Stimulated activated CD8-positive, alpha-beta memory T cell treated with anti-CD3 and anti-CD28 coated beads, Interleukin-4, amount 100 ng/mL, for 48 hours (primary cell): ENCODE measurements at regions not wholly inside any gene's neighbourhood (a gene's known extent, or its start where the extent isn't known, plus 50 kb on each side); places are given as distances from the start of the nearest gene placed in this dataset.
A peak's percentile ranks its signal among the peaks of the same experiment; 100 is the strongest.

ENCODE experiments used
- DNase-seq: peaks from one replicate; pipeline ENCODE4 v3.0.0-alpha.2; 2020

GRCh38 chr12:68102731-68103130 is 56.8 kb downstream of the IFNG start:
- no peak for DNase-seq

DNA sequence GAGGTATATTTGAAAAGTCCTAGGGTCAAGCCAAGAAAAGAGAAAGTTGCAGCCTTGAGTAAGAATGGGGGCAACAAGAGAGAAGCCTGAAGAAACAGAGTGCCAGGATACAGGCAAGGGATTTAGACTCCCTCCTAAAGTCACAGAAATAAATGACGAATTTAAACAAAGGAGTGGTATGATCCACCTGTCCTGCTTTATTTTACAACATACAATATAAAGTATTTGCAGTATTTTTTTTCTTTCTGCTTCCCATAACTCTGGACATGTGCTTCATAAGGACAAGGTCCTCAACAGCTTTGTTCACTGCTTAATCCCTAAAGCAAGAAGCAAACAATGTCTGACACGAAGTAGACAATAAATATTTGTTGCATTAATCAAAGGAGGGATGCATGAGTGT is 57.4 kb downstream of the IFNG start:
- DNase-seq = no peak

DNA sequence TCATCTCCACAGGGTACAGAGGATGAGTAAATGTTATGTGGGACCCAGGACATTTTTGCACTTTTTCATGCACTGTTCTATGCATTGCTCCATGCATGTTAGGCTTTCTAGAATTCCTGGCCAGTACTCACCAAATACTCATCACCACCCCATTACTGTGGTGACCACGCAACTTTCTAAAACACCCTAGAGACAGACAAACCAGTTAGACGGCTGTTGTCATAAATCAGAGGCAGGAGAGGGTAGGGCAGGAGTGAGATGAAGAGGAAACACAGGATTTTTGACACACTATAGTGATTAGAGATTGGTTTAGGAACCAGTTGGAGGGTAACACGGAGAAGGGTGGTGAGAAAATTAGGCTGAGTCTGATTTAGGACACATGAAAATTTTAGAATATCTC is 59.3 kb downstream of the IFNG start:
- DNase-seq = no peak

DNA sequence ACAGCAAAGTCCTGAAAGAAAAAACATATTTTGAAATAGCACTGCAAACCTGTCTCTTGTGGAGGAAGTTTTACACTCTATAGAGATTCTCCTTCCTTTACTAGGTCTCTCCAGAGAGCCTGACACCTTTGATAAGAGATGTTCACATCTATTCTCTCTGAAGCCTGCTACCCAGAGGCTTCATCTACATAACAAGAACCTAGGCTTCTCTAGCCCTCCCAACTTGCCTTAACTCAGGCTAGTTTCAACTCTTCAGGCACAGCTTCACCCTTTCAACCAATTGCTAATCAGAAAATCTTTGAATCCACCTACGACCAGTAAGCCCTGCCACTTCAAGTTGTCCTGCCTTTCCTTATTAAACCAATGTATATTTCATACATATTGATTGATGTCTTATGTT is 60.6 kb downstream of the IFNG start:
- no peak for DNase-seq

GRCh38 chr12:68097386-68097785 is 62.2 kb downstream of the IFNG start:
- DNase-seq = no peak

GRCh38 chr12:68094645-68095395 is 64.7 kb downstream of the IFNG start:
- DNase-seq = no peak

- DNase-seq = no peak
These were observed 65.3 kb downstream of the IFNG start for GRCh38 chr12:68094195-68094594.

DNA sequence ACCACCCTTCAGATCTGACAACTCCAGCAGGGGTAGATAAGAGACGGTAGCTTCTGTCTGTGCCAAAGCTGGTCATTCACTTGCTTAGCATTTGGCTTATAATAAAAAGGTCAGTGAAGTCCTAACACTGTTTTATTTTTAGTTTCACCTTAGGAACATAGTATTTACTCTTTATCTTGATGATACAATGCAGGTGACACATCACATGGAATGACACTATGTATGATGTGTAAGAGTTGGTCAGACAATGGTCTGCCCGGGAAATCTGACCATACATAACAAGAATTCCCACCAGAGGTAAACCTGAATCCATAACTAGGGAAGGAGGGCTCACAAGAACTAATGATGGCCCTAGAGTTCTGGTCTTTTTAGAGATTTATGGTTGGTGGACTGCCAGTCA is 66.6 kb downstream of the IFNG start:
- no peak for DNase-seq

DNA sequence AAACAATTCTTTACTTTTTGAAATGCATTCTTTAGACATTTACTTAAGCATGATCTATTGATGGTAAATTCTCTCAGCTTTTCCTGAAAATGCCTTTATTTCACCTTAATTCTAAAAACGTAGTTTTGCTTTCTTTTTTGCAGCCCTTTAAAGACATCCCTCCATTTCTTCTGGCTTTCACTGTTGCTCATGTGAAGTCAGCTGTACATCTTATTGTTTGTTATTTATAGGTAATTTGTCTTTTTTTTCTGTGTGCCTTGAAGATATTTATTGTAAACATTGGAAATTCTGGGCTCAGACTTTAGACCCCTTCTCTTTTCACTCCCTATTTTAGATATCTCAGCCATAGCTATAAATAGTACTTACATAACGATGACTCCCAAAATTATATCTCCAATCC is 70.4 kb downstream of the IFNG start:
- DNase-seq = no peak

DNA sequence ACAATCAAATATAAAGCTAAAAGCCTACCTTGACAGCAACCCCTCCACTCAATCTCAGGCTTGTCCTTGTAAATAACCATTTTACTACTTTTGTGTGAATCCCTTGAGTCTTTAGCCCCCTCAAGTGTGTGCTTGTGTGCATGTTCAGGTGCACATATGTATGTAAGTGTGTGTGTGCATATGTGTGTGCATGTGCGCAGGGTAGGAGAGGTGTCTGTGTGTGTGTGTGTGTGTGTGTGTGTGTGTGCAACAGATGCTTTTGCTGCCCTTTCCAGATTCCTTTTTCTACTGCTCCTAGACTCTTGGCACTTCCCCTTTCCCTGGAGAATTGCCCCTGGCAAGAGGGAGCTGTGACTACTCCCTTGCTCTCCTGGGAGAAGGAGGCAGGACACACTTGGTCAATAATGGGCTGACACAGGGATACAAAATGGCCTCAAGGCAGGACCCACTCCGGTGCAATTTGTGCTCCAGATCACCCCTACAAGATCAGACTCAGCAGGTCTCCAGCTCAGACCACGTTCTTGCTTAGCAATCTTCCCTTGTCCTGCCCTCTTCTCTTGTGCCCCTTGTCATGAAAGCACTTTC is 73.4 kb downstream of the IFNG start:
- DNase-seq = no peak

GRCh38 chr12:68081561-68081960 is 78.0 kb downstream of the IFNG start:
- no peak for DNase-seq

DNA sequence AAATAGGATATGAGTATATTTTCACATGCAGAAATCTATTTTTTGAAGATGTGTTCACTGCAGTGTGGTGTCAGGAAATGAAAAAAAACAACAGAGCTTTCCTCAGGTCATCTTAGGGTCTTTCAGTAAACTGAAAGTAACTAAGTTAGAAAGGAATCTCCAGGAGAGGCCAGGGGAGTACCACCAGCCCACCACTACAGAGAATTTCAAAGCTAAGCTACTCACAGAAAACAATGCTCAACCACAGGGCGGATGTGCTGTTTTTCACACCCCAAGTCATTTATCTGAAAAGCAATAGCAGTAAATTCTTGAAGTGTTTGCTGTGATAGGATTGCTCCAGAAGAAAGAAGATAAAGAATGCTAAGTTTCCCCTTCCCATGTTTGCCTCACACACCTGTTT is 79.0 kb downstream of the IFNG start:
- peak; percentile 36 for DNase-seq

DNA sequence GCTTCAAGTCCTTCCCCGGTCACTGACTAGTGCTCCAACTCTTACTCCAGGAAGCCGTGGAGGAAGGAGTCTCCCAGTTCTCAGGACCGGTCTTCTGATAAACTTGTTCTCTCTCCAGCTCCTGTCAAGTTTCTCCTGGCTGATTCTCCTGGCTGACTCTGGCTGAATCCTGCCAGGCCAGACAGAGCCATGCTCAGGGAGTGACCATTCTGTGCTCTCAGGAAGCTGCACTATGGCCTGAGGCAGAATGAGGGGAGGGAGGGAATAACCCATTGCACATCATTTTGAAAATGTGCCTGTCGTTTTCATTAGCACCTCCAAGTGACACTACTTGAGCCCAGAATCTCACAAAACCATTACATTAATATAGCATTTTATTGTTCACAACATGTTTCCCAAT is 80.8 kb downstream of the IFNG start:
- DNase-seq = no peak

GRCh38 chr12:68075416-68075815 is 84.1 kb downstream of the IFNG start:
- DNase-seq = no peak

DNA sequence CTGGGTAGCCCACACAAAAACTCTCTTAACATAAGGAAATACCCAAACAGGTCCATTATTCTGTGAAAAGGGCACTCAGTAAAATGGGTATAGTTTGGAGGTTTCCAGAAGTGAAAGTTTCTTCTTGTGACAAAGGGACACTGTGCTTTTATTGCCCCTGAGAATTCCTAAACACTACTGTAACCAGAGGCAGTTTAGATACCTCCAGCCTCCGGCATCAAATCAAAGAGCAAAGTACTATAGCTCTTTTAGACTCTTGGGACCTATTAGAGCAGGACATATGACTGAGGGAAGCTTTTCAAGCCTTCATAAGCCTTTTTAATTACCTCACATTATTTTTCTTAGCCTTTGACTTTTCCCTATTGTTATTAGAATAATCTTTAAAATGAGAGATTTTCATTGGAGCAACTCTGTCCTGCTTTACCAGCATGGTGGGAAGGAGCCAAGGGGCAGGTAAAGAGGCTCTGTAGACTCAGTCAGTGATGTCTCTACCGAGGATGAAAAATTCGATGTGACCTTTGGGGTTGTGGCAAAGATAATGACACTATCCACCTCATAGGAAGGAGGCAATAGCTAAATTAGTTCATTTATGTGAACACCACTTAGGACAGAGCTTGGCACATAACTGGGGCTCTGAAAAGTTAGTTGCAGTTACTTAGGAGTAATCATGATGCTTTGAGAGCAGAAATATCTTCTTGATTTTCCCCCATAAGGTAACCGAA is 85.1 kb downstream of the IFNG start:
- DNase-seq = no peak

DNA sequence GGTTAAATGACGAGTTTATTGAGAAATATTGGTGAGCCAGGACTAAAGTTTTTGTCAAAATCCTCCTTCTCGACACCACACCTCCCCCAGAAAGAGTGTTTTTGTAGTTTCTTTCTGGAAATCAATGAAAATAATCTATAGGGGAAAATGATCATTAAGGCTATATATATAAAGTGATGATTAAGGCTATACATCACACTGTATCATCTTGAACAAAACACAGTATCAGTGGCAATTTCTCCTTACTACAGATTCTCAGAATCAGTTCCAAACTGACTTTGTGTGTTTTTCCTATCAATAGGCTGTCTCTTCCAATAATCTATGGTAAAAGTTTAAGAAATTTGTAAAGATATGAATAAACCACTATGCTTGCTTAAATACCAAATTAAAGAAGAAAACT is 81.7 kb downstream of the IFNG-AS1 start:
- no peak for DNase-seq
